Liver (tissue), 3 donors: ENCODE measurements at regions not wholly inside any gene's neighbourhood (a gene's known extent, or its start where the extent isn't known, plus 50 kb on each side); places are given as distances from the start of the nearest gene placed in this dataset.

Experiments
- ATF3 ChIP-seq: IDR thresholded peaks from 2 replicates; pipeline ENCODE4 v1.6.1; 2016; ENCODE audit warnings: antibody characterized with exemption
- CTCF ChIP-seq: fragments of 150-350 bp; IDR thresholded peaks from 2 replicates; pipeline ENCODE4 v1.5.1; 2017; ENCODE audit warnings: improper control_type of control experiment, low read depth, low read length; ENCODE audit not compliant: missing input control
- FOXA1 ChIP-seq: IDR thresholded peaks from 2 replicates; pipeline ENCODE4 v1.6.1; 2016; ENCODE audit warnings: antibody characterized with exemption
- GABPA ChIP-seq, 2 donors: IDR thresholded peaks in 1 of 2; conservative IDR thresholded peaks in 1 of 2; 2 replicates each; pipeline ENCODE4 v1.6.1; 2016; ENCODE audit warnings: antibody characterized with exemption in 2 of 2, mild to moderate bottlenecking in 1 of 2, moderate library complexity in 1 of 2
- JUND ChIP-seq, 2 donors: IDR thresholded peaks; 2 replicates each; pipeline ENCODE4 v1.6.1; 2016; ENCODE audit warnings: antibody characterized with exemption in 2 of 2
- NR2F2 ChIP-seq: IDR thresholded peaks from 2 replicates; pipeline ENCODE4 v1.6.1; 2016; ENCODE audit warnings: antibody characterized with exemption
- RAD21 ChIP-seq, 2 donors: IDR thresholded peaks; 2 replicates each; pipeline ENCODE4 v1.6.1; 2016; ENCODE audit warnings: antibody characterized with exemption in 2 of 2, mild to moderate bottlenecking in 2 of 2
- REST ChIP-seq: IDR thresholded peaks from 2 replicates; pipeline ENCODE4 v1.6.1; 2016; ENCODE audit warnings: antibody characterized with exemption, mild to moderate bottlenecking
- SP1 ChIP-seq: IDR thresholded peaks from 2 replicates; pipeline ENCODE4 v1.6.1; 2018; ENCODE audit warnings: antibody characterized with exemption, mild to moderate bottlenecking
- TAF1 ChIP-seq: conservative IDR thresholded peaks from 2 replicates; pipeline ENCODE4 v1.6.1; 2016; ENCODE audit warnings: antibody characterized with exemption, mild to moderate bottlenecking
- YY1 ChIP-seq: IDR thresholded peaks from 2 replicates; pipeline ENCODE4 v1.6.1; 2016; ENCODE audit warnings: antibody characterized with exemption, mild to moderate bottlenecking
- donor health status: healthy.
- donor health status: healthy.

- TF ChIP-seq GABPA (IDR thresholded peaks at IDR 0.05 in 1 of 2, conservative IDR thresholded peaks at IDR 0.05 in 1 of 2) (no peak), ATF3 (no peak), SP1 (no peak), CTCF (no peak), TAF1 (no peak), YY1 (no peak), NR2F2 (no peak), JUND (IDR thresholded peaks at IDR 0.05) (no peak), REST (no peak), FOXA1 (no peak), RAD21 (IDR thresholded peaks at IDR 0.05) (no peak)
Observed at GRCh38 chr15:24075420-24076089, 388.4 kb upstream of the NDN start.
